Lung microvascular endothelial cell (primary cell): ENCODE measurements at regions not wholly inside any gene's neighbourhood (a gene's known extent, or its start where the extent isn't known, plus 50 kb on each side); places are given as distances from the start of the nearest gene placed in this dataset.

ENCODE experiments used
- DNase-seq, 2 donors: peaks; one replicate each; pipeline versions ENCODE4 v3.0.0 to v3.0.0-alpha.2; 2010; ENCODE audit warnings: low read depth in 2 of 2

DNA sequence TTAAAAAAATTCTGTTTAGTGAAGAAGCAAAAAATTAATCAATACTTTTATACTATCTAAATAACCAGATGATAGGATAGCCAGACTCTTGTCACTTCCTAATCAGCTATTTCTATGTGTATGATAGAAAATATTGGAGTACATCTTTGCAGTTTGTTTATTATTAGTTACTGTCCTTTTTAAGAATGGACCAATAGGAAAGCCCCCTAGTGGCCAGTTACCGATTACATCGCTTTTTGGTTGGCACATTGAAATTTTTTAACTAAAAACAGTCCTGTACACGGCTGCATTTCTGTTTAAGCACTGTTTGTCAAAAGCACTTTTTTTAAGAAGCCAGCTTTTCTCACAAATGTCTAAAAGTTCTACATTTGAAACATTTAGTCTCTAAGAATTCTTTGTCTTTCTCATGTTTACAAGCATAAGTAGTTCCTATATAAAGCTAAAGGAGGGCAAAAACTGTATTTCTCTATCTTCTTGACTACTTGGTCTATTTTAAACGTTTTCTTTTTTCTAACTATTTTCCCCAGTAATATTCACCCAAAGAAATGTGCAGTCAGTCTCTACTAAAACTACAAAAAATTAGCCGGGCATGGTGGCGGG lies 253.2 kb upstream of the LRTM1 start:
- DNase-seq: peak; percentile 35 to 40

DNA sequence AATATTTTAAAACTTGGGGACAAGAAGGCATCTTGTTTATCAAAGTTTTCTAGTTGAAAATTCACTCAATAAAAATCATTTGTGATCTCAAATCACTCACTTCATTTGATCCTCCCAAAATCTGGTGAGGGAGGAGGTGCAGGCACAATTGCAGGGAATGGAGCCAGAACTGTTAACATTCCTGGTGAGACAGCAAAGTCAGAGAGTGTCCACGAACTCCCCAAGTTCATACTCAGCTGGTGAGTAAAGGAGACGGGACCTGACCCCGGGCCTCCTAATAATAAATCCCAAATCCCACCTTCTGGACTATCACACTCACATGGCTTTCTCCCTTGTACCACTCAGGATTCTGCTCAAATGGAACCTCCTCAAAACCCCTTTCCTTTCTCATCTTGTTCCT lies 252.3 kb upstream of the LRTM1 start:
- no peak for DNase-seq

DNA sequence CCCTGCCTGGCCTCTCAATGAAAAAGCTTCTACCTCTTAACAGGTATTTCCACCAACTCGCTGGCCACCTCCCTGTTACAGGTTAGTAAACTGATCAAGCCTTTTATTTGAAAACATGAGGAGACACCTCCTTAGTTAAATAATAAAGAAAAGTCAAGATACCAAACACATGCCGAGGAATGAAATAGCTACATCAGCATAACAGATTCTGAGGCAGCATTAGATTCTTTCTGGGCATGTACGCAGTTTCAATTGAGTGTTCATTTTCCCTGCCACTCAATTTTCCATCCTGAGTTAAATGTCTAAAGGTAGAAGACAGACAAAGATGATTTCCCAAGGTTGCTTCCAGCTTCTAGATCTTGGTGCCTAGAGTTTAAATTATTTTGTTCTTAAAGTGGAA lies 250.5 kb upstream of the LRTM1 start:
- DNase-seq: no peak

DNA sequence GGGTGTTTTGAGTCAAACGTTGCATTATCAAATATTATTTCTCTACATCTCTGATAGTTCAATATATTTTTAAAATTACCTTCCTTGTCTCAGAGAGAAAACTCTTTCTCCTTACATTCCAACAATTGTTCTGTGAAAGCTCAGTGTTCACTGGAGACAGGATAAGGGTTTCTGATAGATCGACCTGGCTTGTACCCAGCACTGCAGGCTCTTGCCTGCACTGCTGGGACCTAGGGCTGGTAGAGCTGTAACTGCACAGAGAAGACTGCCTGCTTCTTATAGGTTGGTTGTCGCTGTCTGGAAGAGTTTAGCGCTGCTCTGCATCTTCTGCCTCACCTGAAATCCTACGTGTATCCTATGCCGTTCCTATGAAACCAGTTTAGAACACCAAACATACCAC lies 249.9 kb upstream of the LRTM1 start:
- no peak for DNase-seq

DNA sequence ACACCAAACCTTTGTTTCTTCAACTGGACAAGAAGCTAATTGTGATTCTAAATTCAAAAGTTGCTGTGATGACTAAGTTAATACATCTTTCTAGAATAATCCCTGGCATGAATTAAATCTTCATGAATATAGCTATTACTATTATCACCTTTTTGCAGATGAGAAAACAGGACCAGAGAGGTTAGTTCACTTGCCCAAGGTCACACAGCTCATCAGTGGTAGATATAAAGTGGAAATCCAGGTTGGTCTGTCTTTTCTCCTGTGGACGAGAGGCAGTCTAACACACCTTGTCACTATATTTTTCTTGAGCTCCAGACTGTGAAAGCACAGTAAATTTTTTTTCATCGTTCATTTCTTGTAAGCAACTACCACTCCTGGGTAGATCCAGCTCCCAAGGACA lies 247.6 kb upstream of the LRTM1 start:
- DNase-seq: no peak

DNA sequence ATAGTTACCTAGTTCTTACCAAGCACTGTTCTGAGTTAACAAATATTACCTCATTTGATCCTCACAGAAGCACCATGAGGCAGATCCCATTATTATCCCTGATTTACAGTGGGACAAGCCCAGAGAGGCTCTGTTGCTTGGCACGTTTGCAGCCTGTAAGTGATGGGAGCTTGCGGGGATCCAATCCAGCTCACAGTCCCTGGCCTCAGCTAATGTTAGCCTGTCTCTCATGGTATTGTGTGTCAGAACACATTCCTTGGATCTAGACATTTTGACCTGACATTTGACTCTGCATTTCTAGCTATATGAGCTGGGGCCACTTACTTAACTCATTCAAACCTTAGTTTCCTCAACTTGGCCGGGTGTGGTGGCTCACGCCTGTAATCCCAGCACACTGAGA lies 246.9 kb upstream of the LRTM1 start:
- DNase-seq: no peak

DNA sequence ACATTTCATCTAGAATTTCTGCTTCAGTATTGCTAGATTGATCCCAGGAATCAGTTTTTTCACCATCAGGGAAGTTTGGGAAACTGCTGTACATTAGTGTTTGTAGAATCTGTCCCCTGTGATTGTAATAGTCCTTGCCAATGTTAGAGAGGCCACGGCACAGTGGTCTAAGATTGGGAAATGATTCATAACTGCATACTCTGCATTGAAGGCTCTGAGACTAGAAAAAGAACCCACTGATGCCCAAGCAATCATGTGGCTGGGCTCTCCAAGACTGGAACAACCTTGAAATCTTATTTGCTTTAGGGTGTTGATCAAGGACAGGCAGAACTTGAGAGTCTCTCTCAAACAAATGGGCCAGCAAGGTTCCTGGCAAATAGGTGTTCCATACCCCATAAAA lies 245.6 kb upstream of the LRTM1 start:
- no peak for DNase-seq

DNA sequence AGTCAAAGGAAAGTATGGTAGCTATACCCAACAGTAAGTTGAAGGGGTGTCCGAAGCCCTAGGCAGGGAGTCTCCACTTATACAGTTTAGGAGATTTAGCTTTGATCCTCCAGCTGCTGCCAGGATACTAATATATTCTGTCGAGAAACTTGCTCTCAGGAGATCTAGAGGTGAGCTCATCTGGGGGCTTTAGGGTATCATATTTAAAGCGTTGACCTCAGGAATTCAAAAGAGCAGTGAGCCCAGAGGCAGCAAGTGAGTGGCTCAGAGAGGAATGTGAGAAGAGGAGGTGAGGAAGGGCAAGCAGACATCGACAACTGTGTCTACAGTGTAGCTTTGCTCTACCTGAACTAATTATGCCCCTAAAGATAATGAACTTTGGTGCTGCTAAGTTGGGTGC lies 245.1 kb upstream of the LRTM1 start:
- no peak for DNase-seq

DNA sequence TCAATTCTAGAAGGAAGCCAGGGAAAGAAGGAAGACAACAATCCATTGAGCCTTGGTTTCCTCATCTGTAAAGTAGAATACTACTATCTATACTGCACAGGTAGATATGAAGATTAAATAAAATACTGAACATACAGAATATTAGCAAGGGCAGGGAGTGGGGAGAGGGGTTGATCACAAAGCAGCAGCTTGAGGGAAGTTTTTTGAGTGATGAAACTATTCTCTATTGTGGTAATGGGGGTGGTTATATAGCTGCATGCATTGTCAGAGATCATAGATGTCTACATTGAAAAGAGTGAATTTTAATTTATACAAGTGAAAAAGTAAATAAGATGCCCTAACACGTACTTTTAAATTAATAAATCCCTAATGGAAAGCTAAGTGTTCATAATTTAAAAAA lies 242.6 kb upstream of the LRTM1 start:
- no peak for DNase-seq

DNA sequence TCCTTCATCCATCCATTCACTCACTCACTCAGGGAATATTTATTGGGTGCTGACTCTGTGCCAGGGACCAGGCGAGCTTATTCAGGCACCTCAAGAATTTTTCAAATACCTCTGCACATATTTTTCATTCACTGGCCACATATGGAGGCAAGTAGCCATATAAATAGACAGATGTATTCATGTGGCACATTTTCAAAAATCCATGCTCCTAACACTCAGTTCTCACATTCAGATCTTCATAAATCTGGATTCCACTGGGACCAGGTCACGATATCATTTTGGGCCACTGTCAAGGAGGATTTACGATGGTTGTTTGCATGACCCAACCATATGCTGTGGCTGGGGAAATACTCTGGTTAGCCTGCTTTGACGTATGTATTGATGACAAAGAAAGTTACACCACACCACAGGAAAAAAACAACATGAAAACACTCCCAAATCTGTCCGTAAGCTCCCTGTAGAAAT lies 241.8 kb upstream of the LRTM1 start:
- no peak for DNase-seq

DNA sequence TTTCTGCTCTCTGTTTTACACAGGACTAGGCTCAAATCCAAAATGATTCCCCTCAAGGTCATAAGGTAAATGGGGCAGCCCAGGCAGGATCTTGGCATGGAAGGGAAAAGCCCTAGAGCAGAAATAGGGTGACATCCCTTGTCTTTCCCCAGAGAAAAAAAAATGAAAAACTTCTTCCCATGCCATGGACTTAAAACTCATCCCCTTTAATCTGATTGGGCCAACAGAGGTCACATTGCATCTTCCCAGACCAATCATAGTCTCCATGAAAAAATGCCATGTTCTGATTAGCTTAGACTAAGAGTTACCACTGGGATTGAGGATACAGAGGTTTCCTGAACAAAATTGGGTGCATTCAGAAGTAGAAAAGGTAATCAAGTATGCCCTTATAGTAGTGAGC lies 241.3 kb upstream of the LRTM1 start:
- DNase-seq: no peak

DNA sequence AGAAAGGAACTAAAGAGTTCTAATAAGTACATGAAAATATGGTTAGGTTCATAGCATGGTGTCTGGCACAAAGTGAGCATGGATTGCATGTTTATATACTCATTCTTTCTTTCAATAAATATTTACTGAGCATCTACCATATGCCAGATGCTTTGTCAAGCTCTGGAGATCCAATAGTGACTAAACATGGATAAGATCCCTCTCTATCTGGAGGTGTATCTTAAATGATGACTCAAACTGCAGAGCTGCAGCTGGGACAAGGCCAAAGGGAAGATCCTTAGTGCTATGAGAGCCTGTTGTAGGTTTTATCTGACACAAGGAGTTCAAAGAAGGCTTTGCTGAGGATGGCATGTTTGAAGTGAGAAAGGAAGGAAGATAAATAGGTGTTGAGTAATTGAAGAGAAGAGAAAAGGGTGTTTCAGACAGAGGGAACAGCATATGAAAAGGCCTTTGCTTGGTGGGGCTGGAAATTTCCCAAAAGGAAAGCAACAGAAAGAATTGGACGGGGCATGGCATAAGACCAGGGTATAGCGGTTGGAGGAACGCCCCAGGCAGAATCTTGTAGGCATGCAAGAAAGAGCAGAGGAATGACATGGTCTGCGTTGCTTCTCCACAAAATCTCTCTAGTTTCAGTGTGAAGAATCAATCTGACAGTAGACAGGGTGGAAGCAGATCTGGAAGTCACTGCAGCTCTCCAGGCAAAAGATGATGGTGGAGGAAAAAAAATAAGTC lies 239.9 kb upstream of the LRTM1 start:
- no peak for DNase-seq

DNA sequence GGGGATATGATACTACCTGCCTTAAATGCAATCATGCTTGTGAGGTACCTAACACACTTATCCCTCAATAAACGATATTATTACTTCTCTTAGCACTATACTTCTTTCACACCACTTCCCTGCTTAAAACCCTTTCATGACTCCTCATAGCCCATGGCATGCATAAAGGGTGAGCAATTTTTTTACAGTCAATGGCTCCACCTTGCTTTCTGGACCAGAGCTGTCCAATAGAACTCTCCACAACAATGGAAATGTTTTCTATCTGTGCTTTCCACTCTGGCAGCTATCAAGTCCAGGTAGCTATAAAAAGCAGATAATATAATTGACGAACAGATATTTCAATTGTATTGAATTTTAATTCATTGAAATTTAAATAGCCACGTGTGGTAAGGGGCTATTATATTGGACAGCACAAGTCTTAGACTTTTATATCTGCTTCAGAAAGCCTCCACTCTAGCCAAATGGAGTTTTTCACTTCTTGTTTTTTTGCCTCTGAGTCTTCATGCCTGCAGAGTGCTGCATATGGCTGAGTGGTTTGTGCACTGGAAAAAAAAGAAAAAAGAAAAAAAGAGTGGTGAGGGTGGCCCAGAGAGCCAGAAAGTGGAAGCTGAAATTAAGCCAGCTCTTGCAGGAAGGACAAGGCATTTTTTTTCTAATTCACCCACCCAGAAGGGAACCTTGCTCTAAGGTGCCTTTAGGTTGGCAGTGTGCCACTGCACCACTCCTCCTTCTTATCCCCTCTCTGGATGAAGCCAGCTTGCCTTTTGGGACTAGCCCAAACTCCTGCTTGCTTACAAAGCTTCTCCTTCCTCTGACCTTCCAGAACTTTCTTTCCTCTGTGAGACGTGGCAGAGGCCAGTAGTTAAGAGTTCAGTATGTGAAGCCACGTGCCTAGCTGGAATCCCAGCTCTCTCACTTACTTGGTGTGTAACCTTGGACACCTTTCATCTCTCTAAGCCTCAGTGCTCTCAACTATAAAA lies 239.0 kb upstream of the LRTM1 start:
- no peak for DNase-seq

DNA sequence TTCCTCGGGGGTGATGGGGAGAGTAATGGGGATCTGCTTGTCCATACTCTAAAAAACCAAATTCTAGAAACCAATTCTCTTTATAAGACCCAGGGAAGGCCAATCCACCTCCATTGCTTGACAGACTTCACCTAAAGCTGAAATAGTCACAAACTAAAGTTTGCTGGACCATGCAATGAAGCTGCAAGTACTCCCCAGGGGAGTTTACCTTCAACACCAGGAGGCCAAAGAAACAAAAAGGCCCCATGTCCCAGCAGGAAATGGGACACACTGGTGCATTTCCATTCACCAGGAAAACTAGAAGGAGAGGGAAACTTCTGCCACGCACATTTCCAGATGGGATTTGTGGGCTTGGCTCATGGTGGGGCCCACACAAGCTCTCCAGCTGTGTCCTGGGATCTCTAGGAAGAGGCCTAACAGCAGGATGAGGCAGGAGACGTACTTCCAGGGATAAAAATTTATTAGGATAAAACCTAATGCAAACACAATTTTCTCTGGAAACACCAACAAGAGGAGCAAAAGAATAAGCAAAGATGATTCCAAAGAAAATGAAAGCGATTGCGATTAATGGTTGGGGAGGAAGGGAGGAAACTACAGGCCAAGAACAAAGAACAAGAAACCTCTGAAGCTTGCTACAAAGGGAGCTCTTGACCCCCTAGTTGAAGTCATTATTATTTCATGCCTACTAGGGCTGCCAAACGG lies 238.0 kb upstream of the LRTM1 start:
- no peak for DNase-seq

DNA sequence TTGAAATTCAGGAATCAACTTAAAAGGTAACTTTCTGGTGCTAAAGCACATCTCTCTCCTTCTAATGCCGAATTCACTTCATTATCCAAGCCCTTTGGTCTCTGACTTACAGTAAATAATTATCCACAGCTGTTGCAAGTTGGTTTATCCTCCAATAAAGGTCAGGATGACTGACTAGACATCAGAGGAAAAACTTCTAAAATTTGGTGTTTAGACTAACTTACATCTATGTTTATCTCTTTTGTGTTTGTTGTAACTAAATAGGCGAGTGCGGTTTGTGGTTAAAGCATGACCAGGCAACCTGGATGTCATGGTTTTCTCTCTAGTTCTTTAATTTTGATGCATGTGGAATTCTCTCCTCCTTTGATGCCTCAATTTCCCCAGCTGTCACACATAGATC lies 237.4 kb upstream of the LRTM1 start:
- DNase-seq: no peak

DNA sequence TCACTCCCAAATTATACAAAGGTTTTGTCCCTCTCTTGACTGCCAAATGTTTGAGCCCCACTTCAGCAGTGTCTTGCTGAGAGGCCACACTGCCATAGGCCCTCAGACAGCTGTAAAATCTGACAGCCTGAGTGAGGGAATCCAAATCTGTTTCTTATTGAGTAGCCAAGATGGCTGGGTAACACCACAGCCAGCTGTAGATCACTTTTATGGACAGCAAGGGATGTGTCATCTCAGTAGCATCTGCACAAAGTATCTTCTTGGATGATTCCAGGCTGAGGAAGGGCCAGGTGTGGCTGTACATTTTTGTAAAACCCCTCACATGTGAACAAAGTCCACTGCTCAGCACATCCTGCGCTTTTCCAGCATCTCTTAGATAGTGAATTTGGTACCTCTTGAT lies 237.0 kb upstream of the LRTM1 start:
- DNase-seq: no peak

DNA sequence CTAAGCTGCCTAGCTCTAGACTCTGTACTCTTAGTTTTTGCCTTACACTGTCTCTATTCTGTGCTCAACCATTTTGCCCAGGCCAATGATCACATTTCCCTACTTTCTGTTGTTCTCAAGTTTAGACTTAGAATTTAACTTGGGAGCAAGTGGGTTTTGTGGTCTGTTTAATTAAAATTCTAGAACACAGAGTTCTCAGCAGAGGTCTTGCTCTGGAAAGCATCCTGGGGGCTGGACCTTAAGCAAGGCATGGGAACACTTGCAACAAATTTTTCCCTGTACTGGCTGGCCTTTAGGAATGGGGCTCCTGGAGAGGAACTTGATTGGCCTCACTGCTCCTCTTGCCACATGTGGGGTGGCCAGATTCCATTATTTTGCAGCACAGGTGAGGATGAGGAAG lies 236.3 kb upstream of the LRTM1 start:
- no peak for DNase-seq

DNA sequence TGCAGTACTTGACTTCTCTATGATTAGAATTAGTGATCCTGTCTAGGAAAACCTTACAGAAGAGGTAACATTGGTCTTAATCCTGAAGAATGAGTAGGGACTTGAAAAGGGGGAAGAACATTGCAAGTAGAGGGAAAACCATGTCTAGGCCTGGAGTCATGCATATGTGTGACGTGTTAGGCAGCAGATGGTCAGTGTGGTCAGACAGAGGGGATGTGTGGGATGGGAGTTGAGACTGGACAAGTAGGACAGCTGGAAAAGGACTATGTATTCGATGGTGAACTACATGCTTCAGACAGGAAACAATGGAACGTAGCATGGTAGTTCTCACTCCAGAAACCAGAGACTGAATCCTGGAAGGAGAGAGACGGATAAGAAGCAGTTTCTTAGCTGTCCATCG lies 235.6 kb upstream of the LRTM1 start:
- DNase-seq: no peak

DNA sequence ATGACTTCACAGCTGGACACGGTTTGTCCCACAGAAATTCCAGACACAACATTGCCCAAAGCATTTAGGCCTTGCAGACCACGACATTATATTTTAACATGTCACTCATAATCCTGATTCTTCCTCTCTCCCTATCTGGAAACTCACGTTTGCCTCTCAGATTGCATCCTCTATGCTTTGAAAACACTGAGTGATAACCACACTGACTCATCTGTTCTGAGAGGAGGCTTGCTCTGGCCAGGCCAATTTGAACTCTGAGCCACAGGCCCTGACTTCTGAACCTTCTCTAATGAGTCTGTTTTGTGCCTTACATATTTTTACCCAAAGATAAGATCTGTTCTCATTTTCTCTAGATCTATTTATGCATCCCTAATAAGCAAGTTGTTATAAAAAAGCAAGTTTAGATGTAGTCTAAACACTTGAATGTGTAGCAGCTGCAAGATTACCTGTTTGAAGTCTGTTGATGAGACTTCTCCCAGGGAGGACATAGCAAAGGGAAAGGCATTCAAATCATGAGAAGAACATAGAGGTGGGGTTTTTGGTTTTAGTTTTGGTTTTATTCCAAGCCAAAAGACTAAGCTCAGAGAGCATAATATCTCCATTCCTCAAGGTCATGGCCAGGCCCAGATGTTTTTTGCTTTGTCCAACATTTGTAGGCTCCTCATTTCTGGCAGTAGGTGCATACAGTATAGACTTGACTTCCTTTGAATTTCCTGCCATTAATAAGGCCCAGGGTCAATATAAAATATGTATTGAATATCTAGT lies 234.4 kb upstream of the LRTM1 start:
- DNase-seq: no peak

DNA sequence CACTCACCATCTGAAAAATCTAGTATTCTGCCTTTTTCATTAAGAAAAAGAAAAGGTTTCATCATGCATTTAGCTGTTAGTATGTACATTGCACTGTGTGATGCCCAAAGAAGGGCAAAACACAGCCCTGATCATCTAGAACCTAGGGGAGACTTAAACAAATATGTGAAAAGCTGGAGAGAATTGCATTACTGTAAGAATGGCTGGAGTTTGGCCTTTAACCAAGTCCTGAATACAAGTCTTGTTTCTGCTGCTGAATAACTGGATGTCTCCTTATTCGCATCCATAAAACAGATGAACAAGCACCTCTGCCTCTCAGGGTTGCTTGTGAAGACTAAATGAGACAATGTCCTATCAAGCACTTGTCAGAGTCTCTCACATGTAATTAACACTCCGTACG lies 233.4 kb upstream of the LRTM1 start:
- DNase-seq: no peak
